ENCODE measurements at regions not wholly inside any gene's neighbourhood (a gene's known extent, or its start where the extent isn't known, plus 50 kb on each side); places are given as distances from the start of the nearest gene placed in this dataset.
A peak's percentile ranks its signal among the peaks of the same experiment; 100 is the strongest.

GRCh38 chr3:36201546-36201945 lies 178.8 kb upstream of the STAC start:
- peak; percentile 1 for DNase-seq

GRCh38 chr3:36206956-36207580 lies 173.2 kb upstream of the STAC start:
- no peak for DNase-seq

DNA sequence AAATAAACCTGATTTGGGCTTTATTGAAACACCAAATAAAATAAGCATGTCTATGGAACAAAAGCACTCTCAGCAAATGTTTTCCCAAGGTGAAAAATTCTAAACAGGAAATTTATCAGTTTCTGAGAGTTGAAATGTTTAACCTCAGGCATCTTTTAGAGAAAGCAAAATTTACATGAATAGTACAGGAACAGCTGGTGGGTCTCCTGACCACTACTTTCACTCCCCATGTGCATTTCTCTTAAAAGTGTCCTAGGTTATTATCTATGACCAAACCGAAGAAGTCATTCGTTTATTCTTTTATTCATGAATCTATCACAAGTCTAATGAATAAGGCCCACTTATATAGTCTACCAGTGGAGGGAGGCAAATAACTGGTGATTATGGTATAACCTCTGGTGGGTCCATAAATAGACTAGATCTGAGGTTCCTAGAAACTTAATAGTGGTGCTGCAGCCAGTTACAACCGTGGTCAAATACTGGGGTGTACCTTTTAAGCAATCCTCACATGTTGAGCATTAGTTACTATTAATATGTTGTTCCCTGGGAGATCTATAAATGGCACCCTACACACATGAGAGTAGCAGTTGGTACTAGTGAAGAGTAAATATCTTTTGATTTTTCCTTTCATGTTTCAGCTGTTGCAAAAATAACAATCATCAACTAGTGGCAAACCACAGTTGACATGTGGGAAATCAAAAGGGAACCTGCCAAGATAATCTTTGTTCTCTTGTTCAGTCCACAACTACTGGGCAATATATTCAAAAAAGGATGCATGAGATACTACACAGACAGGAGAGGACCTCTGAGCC lies 169.3 kb upstream of the STAC start:
- DNase-seq = no peak

DNA sequence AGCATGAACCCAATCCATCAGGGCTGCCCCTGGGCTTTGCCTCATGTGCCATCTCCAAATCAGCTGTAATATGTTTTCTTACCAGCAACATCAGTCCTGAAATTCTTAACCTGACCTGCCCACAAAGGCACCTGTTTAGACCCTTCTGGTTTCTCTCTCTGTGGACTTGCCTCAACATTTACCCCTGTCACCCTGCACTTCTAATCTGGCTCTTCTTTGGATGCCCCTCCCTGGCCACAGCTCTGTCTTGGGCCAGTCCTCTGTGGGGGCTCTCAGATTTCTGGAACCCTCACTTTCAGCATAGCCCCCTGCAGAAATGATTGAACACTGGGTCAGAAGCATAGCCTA lies 168.7 kb upstream of the STAC start:
- DNase-seq = no peak

GRCh38 chr3:36212251-36212650 lies 168.1 kb upstream of the STAC start:
- DNase-seq = no peak

GRCh38 chr3:36214460-36214859 lies 165.8 kb upstream of the STAC start:
- no peak for DNase-seq

- no peak for DNase-seq
Observed at GRCh38 chr3:36215241-36215640, 165.1 kb upstream of the STAC start.

- DNase-seq = no peak
Observed at GRCh38 chr3:36219398-36219797, 160.9 kb upstream of the STAC start.

- no peak for DNase-seq
Observed at GRCh38 chr3:36220173-36220572, 160.1 kb upstream of the STAC start.

GRCh38 chr3:36221975-36222374 lies 158.3 kb upstream of the STAC start:
- no peak for DNase-seq

DNA sequence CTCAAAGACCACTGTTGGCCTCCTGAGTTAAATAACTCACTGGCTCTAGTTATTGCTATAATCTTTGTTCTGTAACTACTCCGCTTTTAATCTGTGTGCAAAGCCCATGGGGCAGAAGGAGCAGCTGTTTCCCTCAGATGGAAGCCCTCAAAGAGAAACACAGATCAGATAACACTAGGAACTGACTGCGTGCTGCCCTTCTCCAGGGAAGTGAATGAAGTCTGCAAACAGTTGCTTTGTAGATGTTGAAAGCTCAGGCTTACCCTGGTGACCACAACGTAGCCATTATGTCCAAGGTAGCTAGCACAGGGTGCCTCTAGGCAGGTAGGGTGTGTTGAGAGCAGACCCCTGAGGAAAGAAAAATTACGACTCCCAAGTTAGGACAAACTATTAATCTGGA lies 152.3 kb upstream of the STAC start:
- DNase-seq = no peak

- no peak for DNase-seq
Observed at GRCh38 chr3:36229496-36229895, 150.8 kb upstream of the STAC start.

DNA sequence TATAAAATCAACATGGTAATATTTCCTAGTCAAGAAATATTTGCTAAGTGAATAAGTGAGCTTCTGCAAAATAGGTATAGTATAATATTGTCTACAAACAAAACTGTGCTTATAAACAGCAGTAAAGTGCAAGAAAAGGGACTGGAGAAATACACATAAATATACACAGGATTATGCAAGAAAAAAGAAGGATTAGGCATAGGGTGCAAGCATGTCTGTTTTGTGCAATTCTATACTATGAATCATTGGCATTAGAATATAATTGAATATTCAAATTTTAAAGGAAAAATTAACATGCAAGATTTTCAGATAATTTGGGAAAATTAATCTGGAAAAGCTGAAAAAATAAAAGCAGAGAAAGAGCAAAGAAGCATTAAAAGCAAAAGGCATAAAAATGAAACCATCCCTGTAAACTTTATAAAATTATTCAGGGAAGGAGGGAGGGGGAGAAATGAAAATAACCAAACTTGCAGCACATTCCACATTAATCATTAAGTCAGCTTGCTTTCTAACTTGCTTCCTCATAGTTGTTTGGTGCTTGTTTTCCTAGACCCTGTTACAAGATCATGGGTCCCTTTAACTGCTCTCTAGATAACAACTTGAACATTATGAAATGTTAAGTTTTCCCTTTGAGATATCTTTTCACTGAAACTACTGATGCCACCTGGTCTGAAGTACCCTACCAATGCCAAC lies 147.4 kb upstream of the STAC start:
- DNase-seq = no peak

GRCh38 chr3:36244728-36245127 lies 135.6 kb upstream of the STAC start:
- DNase-seq = no peak

DNA sequence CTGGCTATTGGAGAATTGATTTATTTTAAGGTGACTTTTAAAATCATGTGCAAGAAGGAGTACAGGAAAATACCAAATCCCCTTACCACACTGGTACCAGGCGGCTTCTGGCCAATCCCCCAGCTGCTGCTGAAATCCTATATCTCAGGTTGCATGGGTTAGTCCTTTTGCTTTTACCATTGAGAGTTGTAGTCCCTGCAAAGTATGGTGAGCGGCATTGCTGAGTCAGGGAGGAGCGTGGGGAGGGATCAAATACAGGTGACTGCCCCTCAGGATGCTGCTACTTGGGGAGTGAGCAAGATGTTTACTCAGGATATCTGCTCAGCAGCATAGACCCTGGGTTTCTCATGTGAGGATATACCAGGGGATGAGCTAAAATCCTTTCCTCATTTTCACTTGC lies 131.9 kb upstream of the STAC start:
- DNase-seq = no peak

- DNase-seq = no peak
Observed at GRCh38 chr3:36250191-36250590, 130.1 kb upstream of the STAC start.

GRCh38 chr3:36257158-36257852 lies 123.0 kb upstream of the STAC start:
- DNase-seq = no peak

GRCh38 chr3:36258421-36258820 lies 121.9 kb upstream of the STAC start:
- DNase-seq = no peak

GRCh38 chr3:36259580-36259979 lies 120.7 kb upstream of the STAC start:
- no peak for DNase-seq

DNA sequence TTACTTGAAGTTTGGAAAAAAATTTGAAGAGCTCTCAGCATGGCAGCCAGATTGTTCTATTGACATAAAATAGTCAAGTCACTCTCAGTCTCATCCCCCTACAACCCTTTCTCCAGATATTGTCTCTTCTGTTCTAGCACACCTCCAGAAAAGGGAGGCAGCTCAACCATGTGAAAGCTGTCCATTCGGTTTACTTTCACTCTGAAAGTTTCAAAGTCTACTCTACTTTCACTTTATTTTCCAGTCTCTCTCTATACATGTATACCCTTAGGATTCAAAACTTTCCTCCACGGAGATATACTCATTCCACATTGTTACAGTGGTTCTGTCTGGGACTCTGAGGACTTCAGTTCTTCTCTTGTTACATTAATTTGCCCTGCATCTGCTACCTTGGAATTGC lies 111.0 kb upstream of the STAC start:
- no peak for DNase-seq

- no peak for DNase-seq
Observed at GRCh38 chr3:36282766-36283165, 97.5 kb upstream of the STAC start.

DNA sequence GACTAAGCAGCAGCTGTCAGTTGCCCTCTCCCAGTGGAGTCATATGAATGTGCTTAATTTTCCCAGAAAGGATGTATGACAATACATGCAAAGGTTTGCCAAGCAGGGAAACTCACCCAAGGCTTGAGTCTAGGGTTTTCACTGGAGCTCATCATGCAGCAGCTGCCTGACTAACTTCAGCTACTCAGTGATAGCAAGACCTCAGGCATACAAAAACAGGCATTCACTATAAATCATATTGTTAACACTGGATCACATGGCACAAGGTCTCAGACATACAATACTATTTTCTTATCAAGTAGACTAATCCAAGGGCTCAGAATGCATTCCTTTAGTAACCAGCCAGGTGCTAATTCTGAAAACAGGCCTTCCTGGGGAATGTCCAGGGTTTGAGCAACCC lies 85.0 kb upstream of the STAC start:
- DNase-seq = no peak

GRCh38 chr3:36297195-36297594 lies 83.1 kb upstream of the STAC start:
- DNase-seq = no peak

- no peak for DNase-seq
Observed at GRCh38 chr3:36298188-36298587, 82.1 kb upstream of the STAC start.
